Prostate gland (tissue), 2 donors: ENCODE measurements at regions not wholly inside any gene's neighbourhood (a gene's known extent, or its start where the extent isn't known, plus 50 kb on each side); places are given as distances from the start of the nearest gene placed in this dataset.
"Not testable (repeated sequence)": the region's sequence is repeated elsewhere in the genome, so short reads cannot be mapped to it uniquely, and the experiment has no call there.

Experiments used
- POLR2A ChIP-seq: fragments of 450-650 bp; IDR thresholded peaks from one replicate; pipeline ENCODE4 v1.6.1; 2016; ENCODE audit warnings: antibody characterized with exemption, mild to moderate bottlenecking
- POLR2AphosphoS5 ChIP-seq: sonication (generic); formaldehyde crosslinking; IDR thresholded peaks from one replicate; pipeline ENCODE4 v1.6.1; 2017; ENCODE audit warnings: antibody characterized with exemption
- TF ChIP-seq, protein P1 (sequence below), 4 experiments: fragments of 200-600 bp in 2 of 4; fragments of 450-650 bp in 2 of 4; sonication (generic) in 2 of 4; IDR thresholded peaks; 1 replicate in 3 of 4; 2 replicates in 1 of 4; pipeline ENCODE4 v1.5.1; 2016 to 2019; ENCODE audit warnings: antibody characterized with exemption in 4 of 4, mild to moderate bottlenecking in 2 of 4, moderate library complexity in 2 of 4

- TF ChIP-seq, protein P1, sequence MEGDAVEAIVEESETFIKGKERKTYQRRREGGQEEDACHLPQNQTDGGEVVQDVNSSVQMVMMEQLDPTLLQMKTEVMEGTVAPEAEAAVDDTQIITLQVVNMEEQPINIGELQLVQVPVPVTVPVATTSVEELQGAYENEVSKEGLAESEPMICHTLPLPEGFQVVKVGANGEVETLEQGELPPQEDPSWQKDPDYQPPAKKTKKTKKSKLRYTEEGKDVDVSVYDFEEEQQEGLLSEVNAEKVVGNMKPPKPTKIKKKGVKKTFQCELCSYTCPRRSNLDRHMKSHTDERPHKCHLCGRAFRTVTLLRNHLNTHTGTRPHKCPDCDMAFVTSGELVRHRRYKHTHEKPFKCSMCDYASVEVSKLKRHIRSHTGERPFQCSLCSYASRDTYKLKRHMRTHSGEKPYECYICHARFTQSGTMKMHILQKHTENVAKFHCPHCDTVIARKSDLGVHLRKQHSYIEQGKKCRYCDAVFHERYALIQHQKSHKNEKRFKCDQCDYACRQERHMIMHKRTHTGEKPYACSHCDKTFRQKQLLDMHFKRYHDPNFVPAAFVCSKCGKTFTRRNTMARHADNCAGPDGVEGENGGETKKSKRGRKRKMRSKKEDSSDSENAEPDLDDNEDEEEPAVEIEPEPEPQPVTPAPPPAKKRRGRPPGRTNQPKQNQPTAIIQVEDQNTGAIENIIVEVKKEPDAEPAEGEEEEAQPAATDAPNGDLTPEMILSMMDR (IDR thresholded peaks at IDR 0.05), result not testable (repeated sequence)
- not testable (repeated sequence) for TF ChIP-seq POLR2A, POLR2AphosphoS5
These were observed 927.9 kb downstream of the PLA2G4A start for GRCh38 chr1:187756684-187757083.
